CD14-positive monocyte (primary cell): ENCODE measurements at regions not wholly inside any gene's neighbourhood (a gene's known extent, or its start where the extent isn't known, plus 50 kb on each side); places are given as distances from the start of the nearest gene placed in this dataset.

ENCODE experiments used
- DNase-seq, 3 donors: peaks; one replicate each; pipeline ENCODE4 v3.0.0-alpha.2; 2011 to 2022
- H2AFZ ChIP-seq: 2 replicates; pipeline ENCODE4 v1.6.0; 2012; ENCODE audit warnings: mild to moderate bottlenecking, low read depth, low read length, inconsistent platforms; ENCODE audit not compliant: insufficient read depth, poor library complexity, severe bottlenecking
- H3K27ac ChIP-seq, 2 donors: 1 replicate in 1 of 2; 2 replicates in 1 of 2; pipeline ENCODE4 v1.5.1; 2012 to 2013; ENCODE audit warnings: low read length in 2 of 2, control low read depth in 1 of 2, inconsistent platforms in 1 of 2, low read depth in 1 of 2, mild to moderate bottlenecking in 1 of 2
- H3K27me3 ChIP-seq, 2 donors: one replicate each; pipeline versions ENCODE4 v1.6.0 to v1.6.1; 2011 to 2013; ENCODE audit warnings: low read length in 2 of 2; ENCODE audit not compliant: control insufficient read depth in 2 of 2, insufficient read depth in 2 of 2
- H3K36me3 ChIP-seq, 2 donors: replicated peaks in 1 of 2; 1 replicate in 1 of 2; 2 replicates in 1 of 2; pipeline versions ENCODE4 v1.5.1 to v1.6.1; 2012 to 2013; ENCODE audit warnings: low read length in 2 of 2, control low read depth in 1 of 2, inconsistent platforms in 1 of 2, mild to moderate bottlenecking in 1 of 2; ENCODE audit not compliant: insufficient read depth in 2 of 2, control insufficient read depth in 1 of 2
- H3K4me1 ChIP-seq, 2 donors: 1 replicate in 1 of 2; 2 replicates in 1 of 2; pipeline versions ENCODE4 v1.5.1 to v1.6.1; 2012 to 2013; ENCODE audit warnings: low read length in 2 of 2, control low read depth in 1 of 2, inconsistent platforms in 1 of 2, mild to moderate bottlenecking in 1 of 2, moderate library complexity in 1 of 2; ENCODE audit not compliant: insufficient read depth in 2 of 2, control insufficient read depth in 1 of 2
- H3K4me2 ChIP-seq: replicated peaks from 2 replicates; pipeline ENCODE3; 2012; ENCODE audit warnings: low read length, moderate library complexity, mild to moderate bottlenecking; ENCODE audit not compliant: poor library complexity, severe bottlenecking; ENCODE audit errors: extremely low read depth
- H3K4me3 ChIP-seq, 3 experiments: fragments of 200-600 bp in 1 of 3; sonication (generic) in 1 of 3; replicated peaks in 1 of 3; 1 replicate in 2 of 3; 2 replicates in 1 of 3; pipeline ENCODE4 v1.5.1; 2011 to 2013; ENCODE audit warnings: low read length in 3 of 3, mild to moderate bottlenecking in 3 of 3, control low read depth in 2 of 3, low read depth in 2 of 3, inconsistent platforms in 1 of 3, moderate library complexity in 1 of 3
- H3K79me2 ChIP-seq: 2 replicates; pipeline ENCODE4 v1.6.0; 2012; ENCODE audit warnings: mild to moderate bottlenecking, control low read depth, inconsistent platforms, low read length, moderate library complexity; ENCODE audit not compliant: insufficient read depth
- H3K9ac ChIP-seq: 2 replicates; pipeline ENCODE4 v1.6.0; 2017; ENCODE audit warnings: low read length, mild to moderate bottlenecking; ENCODE audit not compliant: insufficient read depth, poor library complexity, severe bottlenecking
- H3K9me3 ChIP-seq, 2 donors: replicated peaks in 1 of 2; 1 replicate in 1 of 2; 2 replicates in 1 of 2; pipeline versions ENCODE4 v1.5.1 to v1.6.1; 2012 to 2013; ENCODE audit warnings: low read length in 2 of 2, control low read depth in 1 of 2; ENCODE audit not compliant: control insufficient read depth in 1 of 2, insufficient read depth in 1 of 2
- H4K20me1 ChIP-seq: 2 replicates; pipeline ENCODE4 v1.6.0; 2012; ENCODE audit warnings: mild to moderate bottlenecking, low read length, control low read depth, moderate library complexity; ENCODE audit not compliant: insufficient read depth
- H3K27ac Mint-ChIP-seq, 7 donors: one replicate each; pipeline ENCODE4 v1.8.0; 2020; ENCODE audit warnings: mild to moderate bottlenecking in 7 of 7, mixed read lengths in 7 of 7, moderate library complexity in 6 of 7, inconsistent platforms in 2 of 7
- H3K27me3 Mint-ChIP-seq, 3 donors: one replicate each; pipeline ENCODE4 v1.8.0; 2021 to 2022; ENCODE audit warnings: low read depth in 3 of 3, mild to moderate bottlenecking in 3 of 3, mixed read lengths in 3 of 3, moderate library complexity in 3 of 3, inconsistent platforms in 1 of 3
- H3K36me3 Mint-ChIP-seq, 2 donors: one replicate each; pipeline ENCODE4 v1.8.0; 2020; ENCODE audit warnings: mixed read lengths in 2 of 2, inconsistent platforms in 1 of 2, mild to moderate bottlenecking in 1 of 2
- H3K4me1 Mint-ChIP-seq: one replicate; pipeline ENCODE4 v1.8.0; 2020; ENCODE audit warnings: mild to moderate bottlenecking, mixed read lengths
- H3K4me3 Mint-ChIP-seq, 2 donors: one replicate each; pipeline ENCODE4 v1.8.0; 2020; ENCODE audit warnings: mild to moderate bottlenecking in 2 of 2, mixed read lengths in 2 of 2, moderate library complexity in 1 of 2
- H3K9me3 Mint-ChIP-seq, 7 donors: one replicate each; pipeline ENCODE4 v1.8.0; 2020 to 2022; ENCODE audit warnings: mixed read lengths in 7 of 7, mild to moderate bottlenecking in 6 of 7, moderate library complexity in 6 of 7, inconsistent platforms in 2 of 7
- WGBS: methylation state at CpG from one replicate; pipeline ENCODE4 v1.1.5; 2013; ENCODE audit warnings: missing lambda C conversion rate; ENCODE audit not compliant: insufficient coverage; 5-methylcytosine and 5-hydroxymethylcytosine counted together
- intact Hi-C, 2 donors: fragments of 100-400 bp; cut with micrococcal nuclease; formaldehyde crosslinking; loops; one replicate each; pipeline versions ENCODE4 v1.15.0 to v1.15.1; 2023
- TF ChIP-seq, protein P1 (sequence below): fragments of 200-600 bp; IDR thresholded peaks from one replicate; pipeline ENCODE4 v1.8.0; 2022; ENCODE audit warnings: antibody characterized with exemption, mild to moderate bottlenecking

DNA sequence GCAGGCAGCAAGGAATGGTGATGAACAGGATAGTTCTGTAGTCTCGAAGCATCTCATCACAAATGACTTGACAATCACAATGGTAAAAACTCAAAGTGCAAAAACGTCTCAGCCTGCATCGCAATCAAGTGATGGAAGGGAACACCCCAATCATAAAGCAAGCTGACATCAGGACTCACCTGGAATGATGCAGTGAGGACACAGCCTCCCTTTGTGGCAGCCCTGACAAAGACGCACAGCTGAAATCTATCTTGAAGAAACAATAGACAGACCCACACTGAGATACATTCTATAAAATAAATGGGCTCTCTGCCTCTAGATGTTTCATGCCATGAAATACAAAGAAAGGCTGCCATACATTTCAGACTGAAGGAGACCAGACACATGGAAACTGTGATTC lies 748.0 kb upstream of the IGFBP3 start:
- Histone ChIP-seq H3K79me2 (no peaks in the 10 kb centered on the region), H3K9ac (no peak overlapping the region), H3K27ac (no peak overlapping the region), H3K27me3 (no peaks in the 10 kb centered on the region), H2AFZ (no peak overlapping the region), H3K4me3 (no peak overlapping the region), H3K9me3 (peaks cover 12 to 14% of the 10 kb centered on the region in 2 donors), H3K4me1 (no peaks in the 10 kb centered on the region), H3K4me2 (no peak overlapping the region), H4K20me1 (no peaks in the 10 kb centered on the region), H3K36me3 (no peaks in the 10 kb centered on the region)
- TF ChIP-seq, protein P1, sequence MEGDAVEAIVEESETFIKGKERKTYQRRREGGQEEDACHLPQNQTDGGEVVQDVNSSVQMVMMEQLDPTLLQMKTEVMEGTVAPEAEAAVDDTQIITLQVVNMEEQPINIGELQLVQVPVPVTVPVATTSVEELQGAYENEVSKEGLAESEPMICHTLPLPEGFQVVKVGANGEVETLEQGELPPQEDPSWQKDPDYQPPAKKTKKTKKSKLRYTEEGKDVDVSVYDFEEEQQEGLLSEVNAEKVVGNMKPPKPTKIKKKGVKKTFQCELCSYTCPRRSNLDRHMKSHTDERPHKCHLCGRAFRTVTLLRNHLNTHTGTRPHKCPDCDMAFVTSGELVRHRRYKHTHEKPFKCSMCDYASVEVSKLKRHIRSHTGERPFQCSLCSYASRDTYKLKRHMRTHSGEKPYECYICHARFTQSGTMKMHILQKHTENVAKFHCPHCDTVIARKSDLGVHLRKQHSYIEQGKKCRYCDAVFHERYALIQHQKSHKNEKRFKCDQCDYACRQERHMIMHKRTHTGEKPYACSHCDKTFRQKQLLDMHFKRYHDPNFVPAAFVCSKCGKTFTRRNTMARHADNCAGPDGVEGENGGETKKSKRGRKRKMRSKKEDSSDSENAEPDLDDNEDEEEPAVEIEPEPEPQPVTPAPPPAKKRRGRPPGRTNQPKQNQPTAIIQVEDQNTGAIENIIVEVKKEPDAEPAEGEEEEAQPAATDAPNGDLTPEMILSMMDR, result no peak
- intact Hi-C loops, result no loop called here
- Mint-ChIP-seq H3K27me3 (no peaks in the 10 kb centered on the region), H3K36me3 (no peaks in the 10 kb centered on the region), H3K4me3 (no peak overlapping the region), H3K9me3 (peaks cover 3 to 18% (median 7%) of the 10 kb centered on the region in 7 donors), H3K4me1 (no peaks in the 10 kb centered on the region), H3K27ac (no peak overlapping the region)
- no peak for DNase-seq
- WGBS, result 100% methylated on average over 2 of the region's 4 CpGs

DNA sequence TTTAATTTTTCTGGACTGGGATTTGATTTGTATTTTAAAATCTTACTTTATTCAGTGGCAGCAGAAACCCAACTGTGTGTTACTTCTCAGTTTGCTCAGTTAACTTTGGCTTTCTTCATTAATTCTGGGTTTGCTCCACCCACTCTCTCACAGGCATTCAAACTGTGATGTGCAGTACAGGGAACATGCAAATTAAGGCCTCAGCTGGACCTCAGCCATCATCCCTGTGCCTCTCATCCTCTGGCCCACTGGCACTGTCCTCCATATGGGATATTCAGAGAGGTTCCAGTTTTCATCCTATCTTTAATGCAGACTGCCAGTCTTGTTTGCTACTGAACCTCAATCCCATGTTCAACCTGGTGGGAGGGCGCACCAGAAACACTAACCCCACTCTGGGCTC lies 743.4 kb upstream of the IGFBP3 start:
- Mint-ChIP-seq H3K4me3 (no peak overlapping the region), H3K27me3 (peaks cover 0 to 1% (median 0%) of the 10 kb centered on the region in 3 donors), H3K9me3 (peaks cover 0 to 20% (median 7%) of the 10 kb centered on the region in 7 donors), H3K36me3 (no peaks in the 10 kb centered on the region), H3K4me1 (no peaks in the 10 kb centered on the region), H3K27ac (no peak overlapping the region)
- no peak overlapping the region for H3K4me3 ChIP-seq
- H3K4me1 ChIP-seq, result no peaks in the 10 kb centered on the region
- H2AFZ ChIP-seq, result no peak overlapping the region
- H3K4me2 ChIP-seq, result no peak overlapping the region
- TF ChIP-seq, protein P1, result no peak
- H3K36me3 ChIP-seq, result no peaks in the 10 kb centered on the region
- H3K27ac ChIP-seq, result no peak overlapping the region
- H3K9ac ChIP-seq, result no peak overlapping the region
- intact Hi-C loops, result no loop called here
- no peak for DNase-seq
- H4K20me1 ChIP-seq, result no peaks in the 10 kb centered on the region
- H3K27me3 ChIP-seq, result no peaks in the 10 kb centered on the region
- WGBS, result 100% methylated on average over 1 of the region's 1 CpG
- H3K79me2 ChIP-seq, result no peaks in the 10 kb centered on the region
- peaks cover 6 to 15% of the 10 kb centered on the region in 2 donors for H3K9me3 ChIP-seq
